Right atrium auricular region (tissue), 2 donors: ENCODE measurements at regions not wholly inside any gene's neighbourhood (a gene's known extent, or its start where the extent isn't known, plus 50 kb on each side); places are given as distances from the start of the nearest gene placed in this dataset.

ENCODE experiments used
- DNase-seq: peaks from one replicate; pipeline ENCODE4 v3.0.0-alpha.2; 2019; ENCODE audit warnings: low spot score
- H3K27ac ChIP-seq, 2 donors: fragments of 200-600 bp; sonication (generic); 1 replicate in 1 of 2; 2 replicates in 1 of 2; pipeline ENCODE4 v1.5.1; 2016 to 2019
- H3K27me3 ChIP-seq, 2 donors: fragments of 200-600 bp; sonication (generic); one replicate each; pipeline versions ENCODE4 v1.5.1 to v1.6.0; 2017 to 2019
- H3K36me3 ChIP-seq: fragments of 200-600 bp; sonication (generic); one replicate; pipeline ENCODE4 v1.5.1; 2016
- H3K4me1 ChIP-seq, 2 donors: fragments of 200-600 bp; sonication (generic); one replicate each; pipeline versions ENCODE4 v1.5.1 to v1.6.0; 2017 to 2019
- H3K4me3 ChIP-seq, 2 donors: fragments of 200-600 bp; sonication (generic); 1 replicate in 1 of 2; 2 replicates in 1 of 2; pipeline ENCODE4 v1.5.1; 2017 to 2019; ENCODE audit warnings: mild to moderate bottlenecking in 1 of 2, moderate library complexity in 1 of 2
- H3K9me3 ChIP-seq, 2 donors: fragments of 200-600 bp; sonication (generic); one replicate each; pipeline ENCODE4 v1.5.1; 2019
- CTCF ChIP-seq, 2 donors: fragments of 200-600 bp; sonication (generic); IDR thresholded peaks; one replicate each; pipeline ENCODE4 v1.5.1; 2019; ENCODE audit warnings: antibody characterized with exemption in 2 of 2

GRCh38 chr3:176737480-176738110, 459.7 kb downstream of the TBL1XR1 start:
- Histone ChIP-seq H3K27ac (no peak overlapping the region), H3K36me3 (no peaks in the 10 kb centered on the region), H3K27me3 (no peaks in the 10 kb centered on the region), H3K4me1 (no peaks in the 10 kb centered on the region), H3K4me3 (no peak overlapping the region), H3K9me3 (no peaks in the 10 kb centered on the region)
- no peak for DNase-seq
- TF ChIP-seq CTCF (IDR thresholded peaks at IDR 0.05) = no peak

GRCh38 chr3:176734146-176734545, 463.1 kb downstream of the TBL1XR1 start:
- Histone ChIP-seq H3K27ac (no peak overlapping the region), H3K4me3 (no peak overlapping the region), H3K9me3 (no peaks in the 10 kb centered on the region), H3K36me3 (no peaks in the 10 kb centered on the region), H3K27me3 (no peaks in the 10 kb centered on the region), H3K4me1 (no peaks in the 10 kb centered on the region)
- no peak for TF ChIP-seq CTCF (IDR thresholded peaks at IDR 0.05)
- no peak for DNase-seq

- Histone ChIP-seq H3K36me3 (no peaks in the 10 kb centered on the region), H3K27me3 (no peaks in the 10 kb centered on the region), H3K4me3 (no peak overlapping the region), H3K9me3 (no peaks in the 10 kb centered on the region), H3K4me1 (no peaks in the 10 kb centered on the region), H3K27ac (no peak overlapping the region)
- no peak for DNase-seq
- TF ChIP-seq CTCF (IDR thresholded peaks at IDR 0.05) = no peak
Observed at GRCh38 chr3:176724394-176724759, 472.9 kb downstream of the TBL1XR1 start.

GRCh38 chr3:176723758-176724393, 473.4 kb downstream of the TBL1XR1 start:
- H3K27me3 ChIP-seq = no peaks in the 10 kb centered on the region
- H3K9me3 ChIP-seq = no peaks in the 10 kb centered on the region
- no peaks in the 10 kb centered on the region for H3K36me3 ChIP-seq
- TF ChIP-seq CTCF (IDR thresholded peaks at IDR 0.05) = no peak
- DNase-seq = no peak
- no peaks in the 10 kb centered on the region for H3K4me1 ChIP-seq
- no peak overlapping the region for H3K27ac ChIP-seq
- H3K4me3 ChIP-seq = no peak overlapping the region

- H3K36me3 ChIP-seq = no peaks in the 10 kb centered on the region
- no peak for TF ChIP-seq CTCF (IDR thresholded peaks at IDR 0.05)
Observed at GRCh38 chr3:176714034-176714433, 483.2 kb downstream of the TBL1XR1 start.

GRCh38 chr3:176712191-176712590, 485.1 kb downstream of the TBL1XR1 start:
- Histone ChIP-seq H3K9me3 (no peaks in the 10 kb centered on the region), H3K4me1 (no peaks in the 10 kb centered on the region), H3K36me3 (no peaks in the 10 kb centered on the region), H3K4me3 (no peak overlapping the region), H3K27ac (no peak overlapping the region), H3K27me3 (no peaks in the 10 kb centered on the region)
- no peak for TF ChIP-seq CTCF (IDR thresholded peaks at IDR 0.05)
- no peak for DNase-seq

More at GRCh38 chr3:176714034-176714433, 483.2 kb downstream of the TBL1XR1 start:
- Histone ChIP-seq H3K27me3 (no peaks in the 10 kb centered on the region), H3K27ac (no peak overlapping the region), H3K4me1 (no peaks in the 10 kb centered on the region), H3K9me3 (no peaks in the 10 kb centered on the region), H3K4me3 (no peak overlapping the region)
- DNase-seq = no peak
